Cardiac septum (tissue), 1 donor: ENCODE measurements at regions not wholly inside any gene's neighbourhood (a gene's known extent, or its start where the extent isn't known, plus 50 kb on each side); places are given as distances from the start of the nearest gene placed in this dataset.

Source experiments
- DNase-seq: peaks from one replicate; pipeline ENCODE4 v3.0.0-alpha.2; 2020; ENCODE audit warnings: low spot score
- intact Hi-C: fragments of 100-400 bp; cut with DNase I; formaldehyde crosslinking; loops from one replicate; pipeline ENCODE4 v1.14.0; 2022
- donor health status: DM: no; HTN: no; CAD: no.

- intact Hi-C loops: no loop called here
- no peak for DNase-seq
Observed at GRCh38 chr3:163924600-163924999, 1153.7 kb downstream of the SI start.

- intact Hi-C loops: no loop called here
- DNase-seq: no peak
Observed at GRCh38 chr3:163919154-163919553, 1159.1 kb downstream of the SI start.

- intact Hi-C loops: no loop called here
- DNase-seq: no peak
Observed at GRCh38 chr3:163916596-163917560, 1161.4 kb downstream of the SI start.

- intact Hi-C loops: no loop called here
- no peak for DNase-seq
Observed at GRCh38 chr3:163915280-163915679, 1163.0 kb downstream of the SI start.

GRCh38 chr3:163914567-163914966 lies 1163.7 kb downstream of the SI start:
- no peak for DNase-seq
- intact Hi-C loops: no loop called here

- intact Hi-C loops: no loop called here
- DNase-seq: no peak
Observed at GRCh38 chr3:163891771-163892170, 1186.5 kb downstream of the SI start.

- intact Hi-C loops: no loop called here
- no peak for DNase-seq
Observed at GRCh38 chr3:163890661-163891060, 1187.6 kb downstream of the SI start.

GRCh38 chr3:163879172-163879571 lies 1199.1 kb downstream of the SI start:
- DNase-seq: no peak
- intact Hi-C loops: no loop called here

GRCh38 chr3:163878396-163878795 lies 1199.9 kb downstream of the SI start:
- intact Hi-C loops: no loop called here
- DNase-seq: no peak

- no peak for DNase-seq
- intact Hi-C loops: no loop called here
Observed at GRCh38 chr3:163877805-163878204, 1200.5 kb downstream of the SI start.

- DNase-seq: no peak
- intact Hi-C loops: no loop called here
Observed at GRCh38 chr3:163863146-163863545, 1215.2 kb downstream of the SI start.

- intact Hi-C loops: no loop called here
- no peak for DNase-seq
Observed at GRCh38 chr3:163852233-163852632, 1226.1 kb downstream of the SI start.

GRCh38 chr3:163838769-163839168 lies 1239.5 kb downstream of the SI start:
- intact Hi-C loops: no loop called here
- no peak for DNase-seq

- intact Hi-C loops: no loop called here
- DNase-seq: no peak
Observed at GRCh38 chr3:163832547-163832946, 1245.7 kb downstream of the SI start.

GRCh38 chr3:163821841-163822240 lies 1256.5 kb downstream of the SI start:
- intact Hi-C loops: no loop called here
- DNase-seq: no peak

GRCh38 chr3:163817015-163817414 lies 1261.3 kb downstream of the SI start:
- intact Hi-C loops: no loop called here
- no peak for DNase-seq

GRCh38 chr3:163813935-163814334 lies 1264.4 kb downstream of the SI start:
- intact Hi-C loops: no loop called here
- no peak for DNase-seq

- DNase-seq: no peak
- intact Hi-C loops: no loop called here
Observed at GRCh38 chr3:163812006-163812405, 1266.3 kb downstream of the SI start.

GRCh38 chr3:163809540-163809993 lies 1268.7 kb downstream of the SI start:
- intact Hi-C loops: no loop called here
- no peak for DNase-seq

- DNase-seq: no peak
- intact Hi-C loops: no loop called here
Observed at GRCh38 chr3:163786416-163786815, 1291.9 kb downstream of the SI start.

GRCh38 chr3:163785693-163786092 lies 1292.6 kb downstream of the SI start:
- DNase-seq: no peak
- intact Hi-C loops: no loop called here
